ENCODE measurements at regions not wholly inside any gene's neighbourhood (a gene's known extent, or its start where the extent isn't known, plus 50 kb on each side); places are given as distances from the start of the nearest gene placed in this dataset.

GRCh38 chr3:31047673-31048072 lies 153.2 kb upstream of the GADL1 start:
- WGBS (ENCODE audit: low lambda C conversion rate, missing lambda C conversion rate): 78% methylated on average over 3 of the region's 3 CpGs
- no peak for DNase-seq (ENCODE audit: low spot score)
- H3K27me3 ChIP-seq: no peaks in the 10 kb centered on the region
- H3K4me1 ChIP-seq (ENCODE audit: insufficient read depth): no peaks in the 10 kb centered on the region
- no peak overlapping the region for H3K27ac ChIP-seq
- H4K20me1 ChIP-seq (ENCODE audit: insufficient read depth, poor library complexity, severe bottlenecking): no peaks in the 10 kb centered on the region
- H3K4me2 ChIP-seq: no peak overlapping the region
- no peaks in the 10 kb centered on the region for H3K79me2 ChIP-seq
- H2AFZ ChIP-seq: no peak overlapping the region
- no peaks in the 10 kb centered on the region for H3K36me3 ChIP-seq (replicated peaks; ENCODE audit: insufficient read depth, low read depth)
- no peak overlapping the region for H3K4me3 ChIP-seq
- no peaks in the 10 kb centered on the region for H3K9me3 ChIP-seq (ENCODE audit: low read depth)
- H3K9me2 ChIP-seq (replicated peaks; ENCODE audit: insufficient read depth): no peaks in the 10 kb centered on the region
- TF ChIP-seq EZH2 (IDR thresholded peaks at IDR 0.05; ENCODE audit: borderline replicate concordance) (no peak), EZH2phosphoT487 (IDR thresholded peaks at IDR 0.05; ENCODE audit: low read depth, severe bottlenecking, unreplicated experiment) (no peak), CTCF (IDR thresholded peaks at IDR 0.05; ENCODE audit: poor library complexity) (no peak)

- no peaks in the 10 kb centered on the region for H3K9me2 ChIP-seq (replicated peaks; ENCODE audit: insufficient read depth)
- no peak overlapping the region for H2AFZ ChIP-seq
- H3K4me3 ChIP-seq: no peak overlapping the region
- H4K20me1 ChIP-seq (ENCODE audit: insufficient read depth, poor library complexity, severe bottlenecking): no peaks in the 10 kb centered on the region
- no peak overlapping the region for H3K4me2 ChIP-seq
- no peaks in the 10 kb centered on the region for H3K9me3 ChIP-seq (ENCODE audit: low read depth)
- H3K27ac ChIP-seq: no peak overlapping the region
- TF ChIP-seq CTCF (IDR thresholded peaks at IDR 0.05; ENCODE audit: poor library complexity) (no peak), EZH2 (IDR thresholded peaks at IDR 0.05; ENCODE audit: borderline replicate concordance) (no peak), EZH2phosphoT487 (IDR thresholded peaks at IDR 0.05; ENCODE audit: low read depth, severe bottlenecking, unreplicated experiment) (no peak)
- no peaks in the 10 kb centered on the region for H3K36me3 ChIP-seq (replicated peaks; ENCODE audit: insufficient read depth, low read depth)
- H3K27me3 ChIP-seq: no peaks in the 10 kb centered on the region
- H3K79me2 ChIP-seq: no peaks in the 10 kb centered on the region
- H3K4me1 ChIP-seq (ENCODE audit: insufficient read depth): no peaks in the 10 kb centered on the region
- 96% methylated on average over 2 of the region's 2 CpGs for WGBS (ENCODE audit: low lambda C conversion rate, missing lambda C conversion rate)
- no peak for DNase-seq (ENCODE audit: low spot score)
These were observed 153.7 kb upstream of the GADL1 start for GRCh38 chr3:31048143-31048542.

- Histone ChIP-seq H4K20me1 (ENCODE audit: insufficient read depth, poor library complexity, severe bottlenecking) (no peaks in the 10 kb centered on the region), H3K36me3 (replicated peaks; ENCODE audit: insufficient read depth, low read depth) (no peaks in the 10 kb centered on the region), H3K4me1 (ENCODE audit: insufficient read depth) (no peaks in the 10 kb centered on the region), H3K27ac (no peak overlapping the region), H3K4me3 (no peak overlapping the region), H3K79me2 (no peaks in the 10 kb centered on the region), H3K27me3 (no peaks in the 10 kb centered on the region), H3K9me2 (replicated peaks; ENCODE audit: insufficient read depth) (no peaks in the 10 kb centered on the region), H2AFZ (no peak overlapping the region), H3K4me2 (no peak overlapping the region), H3K9me3 (ENCODE audit: low read depth) (no peaks in the 10 kb centered on the region)
- DNase-seq (ENCODE audit: low spot score): no peak
- no peak for TF ChIP-seq EZH2 (IDR thresholded peaks at IDR 0.05; ENCODE audit: borderline replicate concordance)
- TF ChIP-seq EZH2phosphoT487 (IDR thresholded peaks at IDR 0.05; ENCODE audit: low read depth, severe bottlenecking, unreplicated experiment): no peak
- no peak for TF ChIP-seq CTCF (IDR thresholded peaks at IDR 0.05; ENCODE audit: poor library complexity)
These were observed 155.8 kb upstream of the GADL1 start for GRCh38 chr3:31050296-31050695.

- Histone ChIP-seq H3K27me3 (no peaks in the 10 kb centered on the region), H3K4me3 (no peak overlapping the region), H3K4me2 (no peak overlapping the region), H3K9me2 (replicated peaks; ENCODE audit: insufficient read depth) (no peaks in the 10 kb centered on the region), H3K36me3 (replicated peaks; ENCODE audit: insufficient read depth, low read depth) (no peaks in the 10 kb centered on the region), H3K9me3 (ENCODE audit: low read depth) (no peaks in the 10 kb centered on the region), H2AFZ (no peak overlapping the region), H4K20me1 (ENCODE audit: insufficient read depth, poor library complexity, severe bottlenecking) (no peaks in the 10 kb centered on the region), H3K79me2 (no peaks in the 10 kb centered on the region), H3K27ac (no peak overlapping the region), H3K4me1 (ENCODE audit: insufficient read depth) (no peaks in the 10 kb centered on the region)
- 59% methylated on average over 1 of the region's 1 CpG for WGBS (ENCODE audit: low lambda C conversion rate, missing lambda C conversion rate)
- DNase-seq (ENCODE audit: low spot score): no peak
- TF ChIP-seq EZH2 (IDR thresholded peaks at IDR 0.05; ENCODE audit: borderline replicate concordance) (no peak), EZH2phosphoT487 (IDR thresholded peaks at IDR 0.05; ENCODE audit: low read depth, severe bottlenecking, unreplicated experiment) (no peak), CTCF (IDR thresholded peaks at IDR 0.05; ENCODE audit: poor library complexity) (no peak)
These were observed 156.8 kb upstream of the GADL1 start for GRCh38 chr3:31051226-31051625.
